Gastrocnemius medialis (tissue), 4 donors: ENCODE measurements at regions not wholly inside any gene's neighbourhood (a gene's known extent, or its start where the extent isn't known, plus 50 kb on each side); places are given as distances from the start of the nearest gene placed in this dataset.

Experiments used
- CTCF ChIP-seq, 5 experiments: fragments of 450-650 bp in 3 of 5; fragments of 200-600 bp in 2 of 5; sonication (generic) in 2 of 5; IDR thresholded peaks in 4 of 5; conservative IDR thresholded peaks in 1 of 5; 1 replicate in 4 of 5; 2 replicates in 1 of 5; pipeline ENCODE4 v1.5.1; 2016 to 2019; ENCODE audit warnings: antibody characterized with exemption in 5 of 5, mild to moderate bottlenecking in 3 of 5, moderate library complexity in 3 of 5
- POLR2A ChIP-seq, 2 donors: fragments of 450-650 bp; IDR thresholded peaks; one replicate each; pipeline ENCODE4 v1.6.1; 2017; ENCODE audit warnings: antibody characterized with exemption in 2 of 2, mild to moderate bottlenecking in 2 of 2, moderate library complexity in 2 of 2

GRCh38 chrX:20729416-20729815, 462.7 kb upstream of the RPS6KA3 start:
- TF ChIP-seq CTCF (IDR thresholded peaks at IDR 0.05 in 4 of 5, conservative IDR thresholded peaks at IDR 0.05 in 1 of 5) (no peak), POLR2A (IDR thresholded peaks at IDR 0.05) (no peak)
